Right lobe of liver (tissue), 6 donors: ENCODE measurements at regions not wholly inside any gene's neighbourhood (a gene's known extent, or its start where the extent isn't known, plus 50 kb on each side); places are given as distances from the start of the nearest gene placed in this dataset.

Source experiments
- ATAC-seq, 4 donors: fragments of 200-7000 bp; cut with Tn5 transposase; one replicate each; pipeline ENCODE4 v1.9.1; 2020; ENCODE audit warnings: mild to moderate bottlenecking in 4 of 4, moderate library complexity in 4 of 4
- DNase-seq, 3 donors: peaks; one replicate each; pipeline ENCODE4 v3.0.0-alpha.2; 2020
- H3K27ac ChIP-seq, 3 donors: fragments of 200-600 bp; one replicate each; pipeline ENCODE4 v1.8.0; 2022
- H3K27me3 ChIP-seq, 2 donors: fragments of 200-600 bp; one replicate each; pipeline ENCODE4 v1.8.0; 2022
- H3K36me3 ChIP-seq, 4 donors: fragments of 200-600 bp; sonication (generic) in 1 of 4; one replicate each; pipeline versions ENCODE4 v1.5.1 to v1.8.0; 2017 to 2022; ENCODE audit warnings: control low read depth in 1 of 4
- H3K4me1 ChIP-seq, 4 donors: fragments of 200-600 bp; sonication (generic) in 1 of 4; one replicate each; pipeline versions ENCODE4 v1.5.1 to v1.8.0; 2017 to 2022; ENCODE audit warnings: control low read depth in 1 of 4
- H3K4me3 ChIP-seq, 3 donors: fragments of 200-600 bp; one replicate each; pipeline ENCODE4 v1.8.0; 2022
- H3K9me3 ChIP-seq, 4 donors: fragments of 200-600 bp; sonication (generic) in 1 of 4; one replicate each; pipeline versions ENCODE4 v1.5.1 to v1.8.0; 2017 to 2022; ENCODE audit warnings: control low read depth in 1 of 4
- CTCF ChIP-seq, 4 donors: fragments of 200-600 bp in 3 of 4; fragments of 450-650 bp in 1 of 4; IDR thresholded peaks; one replicate each; pipeline versions ENCODE4 v1.5.1 to v1.8.0; 2016 to 2022; ENCODE audit warnings: antibody characterized with exemption in 4 of 4, mild to moderate bottlenecking in 2 of 4
- POLR2A ChIP-seq: fragments of 450-650 bp; IDR thresholded peaks from one replicate; pipeline ENCODE4 v1.6.1; 2017; ENCODE audit warnings: antibody characterized with exemption, mild to moderate bottlenecking
- WGBS: methylation state at CpG from one replicate; pipeline ENCODE4 v1.1.6; 2018; ENCODE audit warnings: low coverage, low lambda C conversion rate; ENCODE audit not compliant: insufficient coverage; ENCODE audit errors: missing lambda C conversion rate; 5-methylcytosine and 5-hydroxymethylcytosine counted together
- intact Hi-C, 2 donors: fragments of 100-400 bp; cut with DNase I; formaldehyde crosslinking; loops; one replicate each; pipeline versions ENCODE4 v1.11.2 to v1.14.1; 2022
- donor health status: DM: no; HTN: yes; CAD: no.
- donor health status: DM: no; HTN: no; CAD: no.
- donor health status: DM: no; HTN: no; CAD: no.
- donor health status: DM: no; HTN: yes; CAD: no.
- donor health status: DM: no; HTN: yes; CAD: no.

DNA sequence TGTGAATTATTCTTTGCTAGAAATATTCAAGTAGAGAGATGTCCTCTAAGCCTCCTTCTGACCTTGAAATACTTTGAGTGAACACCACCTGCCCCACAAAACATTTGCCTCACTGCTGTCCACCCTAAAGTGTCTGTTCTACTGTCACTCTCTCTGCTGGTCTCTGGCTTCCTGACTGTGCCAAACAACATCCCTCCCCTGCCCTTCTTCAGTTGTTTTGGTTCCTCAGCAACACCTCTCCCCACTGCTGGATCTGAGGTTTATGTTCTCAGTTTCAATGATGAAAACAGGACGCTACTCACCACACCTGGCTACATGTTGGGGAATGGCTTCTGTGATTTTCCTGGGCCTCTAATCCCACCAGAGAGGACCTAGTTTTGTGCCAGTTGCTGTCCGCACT is 456.9 kb downstream of the BCOR start:
- Histone ChIP-seq H3K27me3 (no peaks in the 10 kb centered on the region), H3K27ac (no peak overlapping the region), H3K36me3 (no peaks in the 10 kb centered on the region), H3K4me1 (peaks cover 0 to 7% (median 0%) of the 10 kb centered on the region in 4 donors), H3K9me3 (no peaks in the 10 kb centered on the region), H3K4me3 (no peak overlapping the region)
- no peak for ATAC-seq
- WGBS, result 56% methylated on average over 2 of the region's 2 CpGs
- TF ChIP-seq POLR2A (no peak), CTCF (IDR thresholded peaks at IDR 0.05) (no peak)
- no peak for DNase-seq
- intact Hi-C loops, result no loop called here

GRCh38 chrX:39642071-39642470 is 455.7 kb downstream of the BCOR start:
- 26% methylated on average over 10 of the region's 10 CpGs for WGBS
- intact Hi-C loops, result no loop called here
- Histone ChIP-seq H3K4me1 (peaks cover 0 to 7% (median 0%) of the 10 kb centered on the region in 4 donors), H3K36me3 (no peaks in the 10 kb centered on the region), H3K27ac (no peak overlapping the region), H3K4me3 (no peak overlapping the region), H3K9me3 (no peaks in the 10 kb centered on the region), H3K27me3 (no peaks in the 10 kb centered on the region)
- TF ChIP-seq CTCF (IDR thresholded peaks at IDR 0.05), result no peak
- TF ChIP-seq POLR2A, result no peak
- ATAC-seq (peak; percentile 91 to 96 (median 94)), DNase-seq (peak; percentile 61 to 78 (median 75))

GRCh38 chrX:39643550-39643949 is 454.2 kb downstream of the BCOR start:
- DNase-seq (no peak), ATAC-seq (no peak)
- no peaks in the 10 kb centered on the region for H3K9me3 ChIP-seq
- H3K36me3 ChIP-seq, result no peaks in the 10 kb centered on the region
- intact Hi-C loops, result no loop called here
- H3K4me1 ChIP-seq, result peaks cover 0 to 7% (median 0%) of the 10 kb centered on the region in 4 donors
- no peak overlapping the region for H3K27ac ChIP-seq
- 59% methylated on average over 3 of the region's 3 CpGs for WGBS
- H3K27me3 ChIP-seq, result no peaks in the 10 kb centered on the region
- H3K4me3 ChIP-seq, result no peak overlapping the region
- no peak for TF ChIP-seq CTCF (IDR thresholded peaks at IDR 0.05)
- no peak for TF ChIP-seq POLR2A

DNA sequence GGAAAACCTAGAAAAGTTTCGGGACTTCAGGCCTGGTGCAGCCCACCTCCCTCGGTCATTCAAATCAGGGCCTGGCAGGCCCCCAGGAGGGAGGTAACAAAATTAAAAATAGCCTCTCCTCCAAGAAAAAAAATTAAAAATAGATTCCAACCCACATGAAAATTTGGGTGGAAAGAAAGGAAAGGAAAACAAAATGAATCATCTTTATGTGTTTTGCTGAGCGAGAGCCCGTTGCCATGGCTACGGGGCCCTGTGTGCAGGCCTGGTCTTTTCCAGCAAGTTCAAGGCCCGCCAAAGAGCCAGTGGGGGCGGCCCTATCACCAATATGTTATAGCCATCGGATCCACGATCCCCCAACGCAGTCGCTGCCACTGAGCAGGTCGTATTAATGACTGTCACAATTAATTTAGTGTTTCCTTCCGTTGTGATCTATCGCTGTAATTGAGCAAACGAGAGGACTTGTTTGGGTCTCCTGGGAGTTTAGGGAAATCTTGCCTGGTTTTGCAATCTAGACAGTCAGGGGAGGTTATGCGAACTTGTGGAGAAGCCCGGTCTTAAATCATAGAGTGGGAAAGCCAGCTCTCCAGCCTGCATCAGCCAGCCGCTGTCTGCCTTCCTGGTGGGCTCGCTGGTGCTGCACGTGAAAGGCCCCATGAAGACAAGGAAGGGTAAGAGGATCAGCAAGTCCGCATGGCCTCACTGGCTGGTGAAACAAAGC is 452.4 kb downstream of the BCOR start:
- H3K4me1 ChIP-seq, result peaks cover 0 to 7% (median 0%) of the 10 kb centered on the region in 4 donors
- H3K27me3 ChIP-seq, result no peaks in the 10 kb centered on the region
- no peak for ATAC-seq
- WGBS, result 71% methylated on average over 17 of the region's 21 CpGs
- H3K4me3 ChIP-seq, result no peak overlapping the region
- no peak overlapping the region for H3K27ac ChIP-seq
- TF ChIP-seq POLR2A (no peak), CTCF (IDR thresholded peaks at IDR 0.05) (no peak)
- intact Hi-C loops, result no loop called here
- no peaks in the 10 kb centered on the region for H3K36me3 ChIP-seq
- no peaks in the 10 kb centered on the region for H3K9me3 ChIP-seq
- DNase-seq, result no peak
